Gastrocnemius medialis (tissue), 4 donors: ENCODE measurements at regions not wholly inside any gene's neighbourhood (a gene's known extent, or its start where the extent isn't known, plus 50 kb on each side); places are given as distances from the start of the nearest gene placed in this dataset.

ENCODE experiments used
- CTCF ChIP-seq, 5 experiments: fragments of 450-650 bp in 3 of 5; fragments of 200-600 bp in 2 of 5; sonication (generic) in 2 of 5; IDR thresholded peaks in 4 of 5; conservative IDR thresholded peaks in 1 of 5; 1 replicate in 4 of 5; 2 replicates in 1 of 5; pipeline ENCODE4 v1.5.1; 2016 to 2019; ENCODE audit warnings: antibody characterized with exemption in 5 of 5, mild to moderate bottlenecking in 3 of 5, moderate library complexity in 3 of 5
- POLR2A ChIP-seq, 2 donors: fragments of 450-650 bp; IDR thresholded peaks; one replicate each; pipeline ENCODE4 v1.6.1; 2017; ENCODE audit warnings: antibody characterized with exemption in 2 of 2, mild to moderate bottlenecking in 2 of 2, moderate library complexity in 2 of 2

GRCh38 chr10:123614888-123615287 is 51.3 kb upstream of the GPR26 start:
- TF ChIP-seq POLR2A (IDR thresholded peaks at IDR 0.05) (no peak), CTCF (IDR thresholded peaks at IDR 0.05 in 4 of 5, conservative IDR thresholded peaks at IDR 0.05 in 1 of 5) (no peak)
